SK-N-SH (cell line): ENCODE measurements at regions not wholly inside any gene's neighbourhood (a gene's known extent, or its start where the extent isn't known, plus 50 kb on each side); places are given as distances from the start of the nearest gene placed in this dataset.

Experiments
- CTCF ChIA-PET: fragments of 300-600, 350-600 bp; formaldehyde crosslinking; extraction: SDS; loops from one replicate; lab custom pipeline; 2021; lab: Yijun Ruan, JAX
- POLR2A ChIA-PET: fragments of 350-600 bp; sonication (Branson Sonifier 250); formaldehyde crosslinking; extraction: SDS; loops from one replicate; lab custom pipeline; 2020; ENCODE audit warnings: antibody characterized with exemption, inconsistent platforms; lab: Yijun Ruan, JAX
- DNase-seq: peaks from one replicate; pipeline ENCODE4 v3.0.0; 2012
- H2AFZ ChIP-seq: fragments of 200-600 bp; sonication (generic); 2 replicates; pipeline ENCODE4 v1.8.1; 2016; ENCODE audit warnings: antibody characterized with exemption, mild to moderate bottlenecking, low read depth
- H3F3A ChIP-seq: fragments of 200-600 bp; sonication (generic); replicated peaks from 2 replicates; pipeline ENCODE3; 2016; ENCODE audit warnings: antibody characterized with exemption, mild to moderate bottlenecking; ENCODE audit not compliant: insufficient read depth
- H3K27ac ChIP-seq, 2 experiments: fragments of 200-500 bp in 1 of 2; fragments of 200-600 bp in 1 of 2; sonication (Bioruptor generic) in 1 of 2; sonication (generic), shearing (Covaris generic) in 1 of 2; 2 replicates each; pipeline versions ENCODE4 v1.5.1 to v1.6.1; 2014 to 2016; ENCODE audit warnings: low read depth in 2 of 2, inconsistent platforms in 1 of 2, low read length in 1 of 2, mild to moderate bottlenecking in 1 of 2, mixed read lengths in 1 of 2
- H3K27me3 ChIP-seq: fragments of 200-600 bp; sonication (generic), shearing (Covaris generic); 2 replicates; pipeline ENCODE4 v1.6.1; 2016; ENCODE audit warnings: mixed run types; ENCODE audit not compliant: insufficient read depth
- H3K36me3 ChIP-seq, 2 experiments: fragments of 200-500 bp in 1 of 2; fragments of 200-600 bp in 1 of 2; sonication (Bioruptor generic) in 1 of 2; sonication (generic) in 1 of 2; replicated peaks in 1 of 2; 2 replicates each; pipeline versions ENCODE3 to v1.5.1; 2014 to 2016; ENCODE audit warnings: low read length in 1 of 2, mild to moderate bottlenecking in 1 of 2; ENCODE audit not compliant: insufficient read depth in 2 of 2, control insufficient read depth in 1 of 2
- H3K4me1 ChIP-seq, 2 experiments: fragments of 200-500 bp in 1 of 2; fragments of 200-600 bp in 1 of 2; sonication (Bioruptor generic) in 1 of 2; sonication (generic), shearing (Covaris generic) in 1 of 2; 2 replicates each; pipeline versions ENCODE4 v1.5.1 to v1.6.1; 2014 to 2016; ENCODE audit warnings: low read depth in 1 of 2, low read length in 1 of 2, mixed run types in 1 of 2; ENCODE audit not compliant: insufficient read depth in 2 of 2, control insufficient read depth in 1 of 2
- H3K4me2 ChIP-seq: fragments of 200-600 bp; sonication (generic), shearing (Covaris generic); 2 replicates; pipeline ENCODE4 v1.6.1; 2017; ENCODE audit warnings: mixed run types
- H3K4me3 ChIP-seq, 2 experiments: fragments of 200-500 bp in 1 of 2; fragments of 200-600 bp in 1 of 2; sonication (Bioruptor generic) in 1 of 2; sonication (generic), shearing (Covaris generic) in 1 of 2; 2 replicates each; pipeline versions ENCODE4 v1.5.1 to v1.8.1; 2014 to 2016; ENCODE audit warnings: low read depth in 2 of 2, inconsistent platforms in 1 of 2, low read length in 1 of 2, mild to moderate bottlenecking in 1 of 2, mixed read lengths in 1 of 2, moderate library complexity in 1 of 2
- H3K79me2 ChIP-seq: fragments of 200-600 bp; sonication (generic); 2 replicates; pipeline ENCODE4 v1.8.1; 2017; ENCODE audit warnings: mild to moderate bottlenecking; ENCODE audit not compliant: insufficient read depth
- H3K9ac ChIP-seq: fragments of 200-600 bp; sonication (generic); 2 replicates; pipeline ENCODE4 v1.6.1; 2017; ENCODE audit warnings: mixed run types
- H3K9me2 ChIP-seq: fragments of 200-600 bp; sonication (generic); 2 replicates; pipeline ENCODE4 v1.6.1; 2017; ENCODE audit warnings: mixed run types
- H3K9me3 ChIP-seq: fragments of 200-600 bp; sonication (generic); 2 replicates; pipeline ENCODE4 v1.6.1; 2017; ENCODE audit warnings: mixed run types, mild to moderate bottlenecking, moderate library complexity
- H4K20me1 ChIP-seq: fragments of 200-600 bp; sonication (generic); 2 replicates; pipeline ENCODE4 v1.6.1; 2017; ENCODE audit warnings: mild to moderate bottlenecking, mixed run types; ENCODE audit not compliant: insufficient read depth
- CHD2 ChIP-seq: fragments of 150-350 bp; IDR thresholded peaks from 2 replicates; pipeline ENCODE4 v1.6.1; 2018; ENCODE audit warnings: low read length; ENCODE audit not compliant: partially characterized antibody
- CTCF ChIP-seq: fragments of 200-600 bp; sonication (generic); IDR thresholded peaks from 2 replicates; pipeline ENCODE4 v1.6.1; 2017; ENCODE audit warnings: antibody characterized with exemption, mild to moderate bottlenecking, moderate library complexity
- EP300 ChIP-seq, 2 experiments: IDR thresholded peaks; 2 replicates each; pipeline versions ENCODE4 v1.4.0 to v1.6.1; 2012; ENCODE audit warnings: borderline replicate concordance in 1 of 2, low read depth in 1 of 2, low read length in 1 of 2
- MEF2A ChIP-seq: IDR thresholded peaks from 2 replicates; pipeline ENCODE4 v1.4.0; 2012; ENCODE audit warnings: low read depth, borderline replicate concordance
- NFIC ChIP-seq: IDR thresholded peaks from 2 replicates; pipeline ENCODE4 v1.4.0; 2012; ENCODE audit warnings: borderline replicate concordance
- NRF1 ChIP-seq: IDR thresholded peaks from 2 replicates; pipeline ENCODE4 v1.6.1; 2012; ENCODE audit warnings: low read depth, mild to moderate bottlenecking, low read length
- POLR2AphosphoS5 ChIP-seq: IDR thresholded peaks from 2 replicates; pipeline ENCODE4 v1.6.1; 2012; ENCODE audit warnings: low read depth, low read length
- RAD21 ChIP-seq: IDR thresholded peaks from 2 replicates; pipeline ENCODE4 v1.6.1; 2012; ENCODE audit warnings: mild to moderate bottlenecking, low read length
- SIN3A ChIP-seq: IDR thresholded peaks from 2 replicates; pipeline ENCODE4 v1.6.1; 2012; ENCODE audit warnings: low read depth, mild to moderate bottlenecking, low read length, moderate library complexity, borderline replicate concordance
- TAF1 ChIP-seq: IDR thresholded peaks from 2 replicates; pipeline ENCODE4 v1.6.1; 2012; ENCODE audit warnings: low read depth, mild to moderate bottlenecking, low read length, moderate library complexity, borderline replicate concordance
- WGBS: methylation state at CpG from one replicate; pipeline ENCODE4 v1.1.6; 2017; ENCODE audit warnings: low lambda C conversion rate; 5-methylcytosine and 5-hydroxymethylcytosine counted together
- TF ChIP-seq, protein P1 (sequence below): IDR thresholded peaks from 2 replicates; pipeline ENCODE4; 2012
- TF ChIP-seq, protein P2 (sequence below): fragments of 150-350 bp; IDR thresholded peaks from 2 replicates; pipeline ENCODE4 v1.6.1; 2016; ENCODE audit warnings: mild to moderate bottlenecking, low read depth, low read length

- Histone ChIP-seq H3K36me3 (no peaks in the 10 kb centered on the region), H4K20me1 (no peaks in the 10 kb centered on the region), H3K4me2 (no peak overlapping the region), H3K4me3 (no peak overlapping the region), H3F3A (no peaks in the 10 kb centered on the region), H3K27me3 (no peaks in the 10 kb centered on the region; the same call in 1 of the 2 replicates), H2AFZ (no peak overlapping the region), H3K79me2 (no peaks in the 10 kb centered on the region), H3K9me3 (no peaks in the 10 kb centered on the region), H3K27ac (no peak overlapping the region), H3K4me1 (no peaks in the 10 kb centered on the region), H3K9ac (no peak overlapping the region), H3K9me2 (0 out of 2 replicates have a peak, but pooled peaks cover 3% of the 10 kb centered on the region)
- CTCF ChIA-PET, result no interaction called here
- no peak for DNase-seq
- TF ChIP-seq EP300 (IDR thresholded peaks at IDR 0.05; ENCODE audit: borderline replicate concordance in 1 of 2, low read depth in 1 of 2, low read length in 1 of 2) (no peak), POLR2AphosphoS5 (no peak), CTCF (no peak), NRF1 (no peak), SIN3A (no peak)
- TF ChIP-seq, protein P1, sequence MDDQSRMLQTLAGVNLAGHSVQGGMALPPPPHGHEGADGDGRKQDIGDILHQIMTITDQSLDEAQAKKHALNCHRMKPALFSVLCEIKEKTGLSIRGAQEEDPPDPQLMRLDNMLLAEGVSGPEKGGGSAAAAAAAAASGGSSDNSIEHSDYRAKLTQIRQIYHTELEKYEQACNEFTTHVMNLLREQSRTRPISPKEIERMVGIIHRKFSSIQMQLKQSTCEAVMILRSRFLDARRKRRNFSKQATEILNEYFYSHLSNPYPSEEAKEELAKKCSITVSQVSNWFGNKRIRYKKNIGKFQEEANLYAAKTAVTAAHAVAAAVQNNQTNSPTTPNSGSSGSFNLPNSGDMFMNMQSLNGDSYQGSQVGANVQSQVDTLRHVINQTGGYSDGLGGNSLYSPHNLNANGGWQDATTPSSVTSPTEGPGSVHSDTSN, result no peak
- POLR2A ChIA-PET, result no interaction called here
- WGBS, result 10% methylated on average over 2 of the region's 2 CpGs
These were observed 258.5 kb downstream of the ARL4A start for GRCh38 chr7:12945901-12946300.

GRCh38 chr7:12947465-12947864 is 260.0 kb downstream of the ARL4A start:
- H3K9me3 ChIP-seq, result no peaks in the 10 kb centered on the region
- ChIA-PET POLR2A (no interaction called here), CTCF (no interaction called here)
- H3K9me2 ChIP-seq, result 0 out of 2 replicates have a peak, but pooled peaks cover 3% of the 10 kb centered on the region
- no peak overlapping the region for H3K27ac ChIP-seq
- H3K9ac ChIP-seq, result no peak overlapping the region
- H3K36me3 ChIP-seq, result no peaks in the 10 kb centered on the region
- WGBS, result 13% methylated on average over 5 of the region's 5 CpGs
- H2AFZ ChIP-seq, result no peak overlapping the region
- H3K4me3 ChIP-seq, result no peak overlapping the region
- DNase-seq, result no peak
- H3K4me2 ChIP-seq, result no peak overlapping the region
- no peaks in the 10 kb centered on the region; the same call in 1 of the 2 replicates for H3K27me3 ChIP-seq
- TF ChIP-seq CHD2 (no peak), MEF2A (no peak), NFIC (no peak), TAF1 (no peak), RAD21 (no peak)
- TF ChIP-seq, protein P2, sequence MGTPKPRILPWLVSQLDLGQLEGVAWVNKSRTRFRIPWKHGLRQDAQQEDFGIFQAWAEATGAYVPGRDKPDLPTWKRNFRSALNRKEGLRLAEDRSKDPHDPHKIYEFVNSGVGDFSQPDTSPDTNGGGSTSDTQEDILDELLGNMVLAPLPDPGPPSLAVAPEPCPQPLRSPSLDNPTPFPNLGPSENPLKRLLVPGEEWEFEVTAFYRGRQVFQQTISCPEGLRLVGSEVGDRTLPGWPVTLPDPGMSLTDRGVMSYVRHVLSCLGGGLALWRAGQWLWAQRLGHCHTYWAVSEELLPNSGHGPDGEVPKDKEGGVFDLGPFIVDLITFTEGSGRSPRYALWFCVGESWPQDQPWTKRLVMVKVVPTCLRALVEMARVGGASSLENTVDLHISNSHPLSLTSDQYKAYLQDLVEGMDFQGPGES, result no peak
- TF ChIP-seq, all 33 proteins: peak for 0
- no peaks in the 10 kb centered on the region for H4K20me1 ChIP-seq
- peaks cover 10% of the 10 kb centered on the region for H3F3A ChIP-seq
- H3K4me1 ChIP-seq, result no peaks in the 10 kb centered on the region
- no peaks in the 10 kb centered on the region for H3K79me2 ChIP-seq
